ENCODE measurements at regions not wholly inside any gene's neighbourhood (a gene's known extent, or its start where the extent isn't known, plus 50 kb on each side); places are given as distances from the start of the nearest gene placed in this dataset.
"Not testable (repeated sequence)": the region's sequence is repeated elsewhere in the genome, so short reads cannot be mapped to it uniquely, and the experiment has no call there.

DNA sequence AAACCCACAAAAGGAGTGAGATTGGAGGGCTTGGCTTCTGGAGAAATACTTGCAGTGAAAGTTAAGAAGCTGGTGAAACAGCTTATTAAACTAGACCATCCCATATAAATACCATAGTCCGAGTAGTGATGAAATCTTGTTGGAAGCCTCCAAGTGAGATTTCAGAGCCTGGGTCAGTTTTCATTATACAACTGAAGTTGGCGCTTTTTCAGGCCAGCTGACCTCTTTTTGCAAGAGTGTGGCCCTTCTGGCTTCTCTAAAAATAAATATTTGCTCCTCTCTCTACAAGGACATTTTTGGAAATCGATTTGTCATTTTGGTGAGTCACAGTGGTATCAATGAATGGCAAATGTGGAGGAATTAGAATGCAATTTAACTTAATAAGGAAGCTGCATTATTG lies 51.2 kb upstream of the THRB start:
- DNase-seq, result no peak

DNA sequence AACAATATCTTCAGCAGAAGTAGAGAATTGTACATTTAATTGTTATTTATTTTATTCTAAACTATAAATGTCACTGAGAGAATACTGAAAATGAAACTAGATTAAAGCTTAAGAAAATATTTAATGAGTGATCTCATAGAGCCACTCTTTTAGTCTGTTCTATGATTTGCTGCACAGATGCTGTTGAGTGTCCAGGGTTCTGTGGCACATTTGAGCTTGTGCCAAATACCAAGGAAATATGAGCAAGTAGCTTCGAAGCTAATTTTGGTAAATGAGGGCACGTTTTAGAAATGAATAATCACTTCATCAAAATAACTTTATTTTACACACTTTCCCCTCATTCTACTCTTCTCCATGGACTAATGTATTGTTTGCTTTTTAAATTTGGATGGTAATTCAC lies 53.6 kb upstream of the THRB start:
- no peak for DNase-seq

GRCh38 chr3:24550588-24550987 lies 55.9 kb upstream of the THRB start:
- no peak for DNase-seq

DNA sequence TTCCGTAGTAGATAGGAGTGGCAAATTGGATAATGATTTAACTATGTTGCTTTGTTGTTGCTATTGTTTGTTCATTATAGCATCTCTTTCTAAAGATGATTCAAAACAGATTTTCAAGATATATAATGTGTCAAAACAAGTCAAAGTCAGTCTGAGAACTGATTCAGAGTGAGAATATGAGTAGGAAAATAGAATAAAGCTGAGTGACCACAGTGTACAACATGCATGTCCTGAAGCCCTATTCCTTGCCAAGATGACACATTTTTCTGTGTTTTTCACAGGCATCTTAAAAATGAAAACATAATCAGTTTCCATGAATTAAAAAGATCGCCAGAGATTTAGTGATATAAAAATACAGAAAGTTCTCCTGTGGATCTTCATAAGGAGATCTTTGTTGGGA lies 57.0 kb upstream of the THRB start:
- DNase-seq, result no peak

- DNase-seq, result no peak
These were observed 68.2 kb upstream of the THRB start for GRCh38 chr3:24562895-24563294.

- no peak for DNase-seq
These were observed 70.4 kb upstream of the THRB start for GRCh38 chr3:24565053-24565452.

DNA sequence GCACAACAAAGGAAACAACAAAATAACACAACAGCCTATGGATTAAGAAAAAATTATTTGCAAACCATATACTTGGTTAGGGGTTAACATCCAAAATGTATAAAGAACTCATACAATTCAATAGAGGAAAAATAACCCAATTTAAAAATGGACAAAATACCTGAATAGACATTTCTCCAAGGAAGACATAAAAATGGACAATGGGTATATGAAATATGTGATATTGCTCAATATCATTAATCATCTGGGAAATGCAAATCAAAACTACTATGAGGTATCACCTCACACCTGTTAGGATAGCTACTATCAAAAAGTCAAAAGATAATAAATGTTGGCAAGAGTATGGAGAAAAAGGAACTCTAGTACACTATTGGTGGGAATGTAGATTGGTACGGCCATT lies 71.0 kb upstream of the THRB start:
- DNase-seq, result no peak

- DNase-seq, result no peak
These were observed 72.3 kb upstream of the THRB start for GRCh38 chr3:24566927-24567326.

DNA sequence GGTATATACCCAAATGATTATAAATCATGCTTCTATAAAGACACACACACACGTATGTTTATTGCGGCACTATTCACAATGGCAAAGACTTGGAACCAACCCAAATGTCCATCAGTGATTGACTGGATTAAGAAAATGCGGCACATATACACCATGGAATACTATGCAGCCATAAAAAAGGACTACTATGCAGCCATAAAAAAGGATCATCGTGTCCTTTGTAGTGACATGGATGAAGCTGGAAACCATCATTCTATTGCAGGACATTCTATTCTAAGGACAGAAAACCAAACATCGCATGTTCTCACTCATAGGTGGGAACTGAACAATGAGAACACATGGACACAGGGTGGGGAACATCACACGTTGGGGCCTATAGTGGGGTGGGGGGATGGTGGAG lies 77.8 kb upstream of the THRB start:
- not testable (repeated sequence) for DNase-seq

DNA sequence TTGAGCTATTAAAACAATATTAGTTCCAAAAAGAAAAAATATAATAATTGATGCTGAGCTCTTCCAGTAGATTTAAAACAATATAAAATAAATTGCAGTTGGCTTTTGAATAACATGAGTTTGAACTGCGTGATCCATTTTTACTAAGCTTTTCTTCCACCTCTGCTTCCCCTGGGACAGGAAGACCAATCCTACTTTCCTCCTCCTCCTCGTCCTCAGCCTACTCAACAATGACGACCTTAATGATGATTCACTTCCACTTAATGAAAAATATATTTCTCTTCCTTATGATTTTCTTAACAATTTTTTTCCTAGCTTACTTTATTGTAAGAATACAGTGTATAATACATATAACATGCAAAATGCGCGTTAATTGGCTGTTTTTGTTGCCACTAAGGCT lies 78.9 kb upstream of the THRB start:
- DNase-seq, result no peak

DNA sequence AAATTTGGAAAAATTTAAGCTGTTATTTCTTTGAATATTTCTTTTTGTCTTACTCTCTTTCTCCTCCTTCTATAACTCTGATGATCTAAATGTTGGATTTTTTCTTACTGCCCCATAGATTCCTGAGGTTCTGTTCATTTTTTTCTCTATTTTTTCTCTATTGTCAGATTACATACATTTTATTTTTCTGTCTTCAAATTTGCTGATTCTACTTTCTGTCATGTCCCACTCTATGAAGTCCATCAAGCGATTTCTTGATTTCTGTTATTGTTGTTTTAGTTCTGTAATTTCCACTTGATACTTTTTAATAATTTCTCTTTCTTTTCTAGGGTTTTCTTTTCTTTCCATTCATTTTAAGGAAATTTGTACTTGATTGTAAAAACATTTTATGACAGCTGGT lies 83.7 kb upstream of the THRB start:
- no peak for DNase-seq

DNA sequence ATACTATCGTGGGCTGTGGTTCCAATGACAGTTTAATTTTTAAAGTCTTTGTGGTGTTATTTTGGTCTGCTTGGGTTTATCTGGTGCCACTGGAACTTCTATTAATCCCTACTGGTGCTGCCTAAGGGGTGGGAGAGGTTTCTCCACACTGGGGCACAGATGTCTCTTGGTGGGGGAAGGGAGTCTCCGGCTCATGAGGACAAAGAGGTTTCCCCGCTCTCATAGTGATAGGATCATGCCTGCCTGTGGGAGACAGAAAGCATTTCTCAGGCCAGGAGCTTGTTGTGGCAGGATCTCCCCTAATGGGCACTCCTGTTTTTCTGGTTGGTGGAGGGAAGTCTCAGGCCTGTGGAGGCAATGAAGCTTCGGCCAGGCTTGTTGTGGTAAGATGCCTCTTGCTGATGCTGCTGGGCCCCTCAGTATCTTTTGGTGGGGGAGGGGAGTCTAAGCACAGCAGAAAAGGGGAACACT lies 84.3 kb upstream of the THRB start:
- no peak for DNase-seq

GRCh38 chr3:24582431-24583403 lies 88.1 kb upstream of the THRB start:
- DNase-seq, result no peak

DNA sequence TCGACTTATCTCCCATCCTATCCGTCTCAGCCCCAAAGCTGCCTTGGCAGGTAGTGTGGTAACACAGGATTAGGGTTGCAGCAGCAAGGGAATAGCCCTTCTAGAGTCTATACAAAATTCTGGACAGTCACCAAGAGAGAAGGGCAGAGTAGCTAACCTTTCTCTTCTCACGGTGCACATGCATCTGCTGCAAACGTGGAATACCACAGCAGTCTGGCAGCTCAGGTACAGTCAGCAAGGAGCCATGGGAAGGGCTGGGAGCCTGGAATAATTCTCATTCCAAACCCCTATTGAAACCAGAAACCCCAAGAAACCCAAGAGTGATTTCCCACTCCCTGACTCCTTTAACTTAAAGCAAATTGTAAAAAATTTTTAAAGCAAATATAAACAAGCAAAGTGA lies 92.3 kb upstream of the THRB start:
- peak in 1 of 2 experiments; percentile 12 for DNase-seq

DNA sequence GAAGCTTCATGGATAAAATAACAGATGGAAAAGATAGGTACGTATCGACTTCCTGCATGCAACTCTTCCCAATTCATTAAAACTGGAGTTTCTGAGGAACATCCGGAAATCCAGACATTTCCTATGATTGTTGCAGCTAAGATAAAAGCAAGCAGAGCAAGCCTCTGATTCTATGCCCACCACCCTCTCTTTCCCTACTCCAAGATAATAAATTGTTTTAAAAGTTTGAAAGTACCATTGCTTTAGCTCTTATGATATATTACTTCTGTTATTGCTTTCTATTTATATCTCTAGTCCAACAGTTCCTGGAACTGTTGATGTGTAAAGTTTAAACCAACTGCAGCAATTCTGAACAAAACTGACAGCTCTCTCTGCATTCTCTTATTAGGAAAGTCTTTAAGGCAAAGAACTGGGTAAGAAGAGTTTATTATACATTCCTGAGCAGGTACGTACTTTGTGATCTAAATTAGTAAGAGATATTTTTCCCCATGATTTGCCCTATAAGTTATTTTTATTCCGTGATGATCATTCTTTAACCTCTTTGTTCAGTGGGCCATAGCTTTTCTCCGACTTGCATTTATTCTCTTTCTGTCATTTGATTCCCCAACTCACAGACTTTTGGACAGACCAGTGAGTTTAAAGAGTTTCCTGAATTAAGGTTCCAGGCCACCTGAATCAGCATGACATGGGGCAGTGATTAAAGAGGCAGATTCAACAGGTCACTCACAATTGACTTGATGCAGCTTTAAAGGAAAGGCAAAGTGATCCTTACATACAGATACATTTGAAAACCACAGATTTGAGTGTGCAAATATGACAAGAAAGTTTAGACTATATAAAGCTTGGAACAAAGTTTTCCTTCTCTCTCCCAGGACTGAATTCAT lies 94.2 kb upstream of the THRB start:
- DNase-seq, result no peak

DNA sequence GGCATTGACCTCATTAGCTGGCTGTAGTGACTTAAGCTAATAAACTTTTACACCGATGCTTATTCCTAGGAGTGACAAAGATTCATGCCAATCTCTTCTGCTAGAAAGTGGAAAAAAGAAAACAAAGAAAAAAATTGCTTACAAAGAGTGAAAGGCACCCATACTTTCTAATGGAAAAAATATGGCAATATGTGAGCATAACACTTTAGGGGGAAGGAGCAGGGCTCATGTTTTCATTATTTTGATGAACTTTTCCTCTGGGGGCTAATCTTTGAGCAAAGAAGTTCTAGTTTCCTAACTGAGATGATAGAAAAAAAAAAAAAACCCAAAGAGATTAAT lies 94.8 kb upstream of the THRB start:
- DNase-seq, result no peak

DNA sequence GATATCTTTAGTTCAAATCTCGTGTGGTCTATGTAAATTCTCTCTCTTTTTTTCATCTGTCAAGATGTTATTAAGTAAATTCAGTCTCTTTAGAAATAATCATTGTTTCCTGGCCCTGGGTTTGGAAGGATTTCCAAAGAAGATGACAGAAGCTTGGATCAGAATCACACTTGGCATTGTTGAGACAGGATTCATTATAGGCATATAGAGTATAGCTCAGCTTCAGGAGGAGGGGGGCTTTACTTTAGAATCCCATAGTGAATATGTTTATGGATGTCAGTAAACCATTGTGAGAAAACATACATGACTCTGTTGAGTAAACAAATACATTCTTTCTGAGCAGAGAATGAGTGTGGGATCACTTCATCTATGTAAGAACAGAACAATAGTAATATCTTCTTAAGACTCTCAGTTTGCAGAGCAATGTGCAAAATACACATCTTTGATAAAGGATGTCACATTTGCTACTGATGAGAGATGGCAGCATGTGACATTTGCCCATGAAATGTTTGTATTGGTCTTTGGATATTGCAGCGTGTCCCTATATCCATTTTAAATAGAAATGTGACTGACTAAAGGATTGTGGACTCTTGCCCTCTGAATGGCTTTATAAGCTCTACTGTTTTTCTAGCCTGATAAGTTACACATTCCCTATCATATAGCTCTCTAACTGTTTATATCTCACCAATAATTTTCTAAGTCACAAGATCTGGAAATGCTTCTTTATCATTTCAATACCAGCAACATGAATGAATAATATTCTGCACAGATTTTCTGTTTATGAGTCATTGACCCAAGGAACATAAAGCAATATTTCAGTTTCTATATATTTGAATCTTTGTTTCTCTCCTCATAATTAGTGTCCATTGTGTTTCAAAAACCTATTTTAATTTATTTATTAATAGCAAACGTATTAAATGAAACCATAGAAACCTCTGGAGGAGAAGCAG lies 95.6 kb upstream of the THRB start:
- DNase-seq, result no peak

GRCh38 chr3:24591191-24591590 lies 96.5 kb upstream of the THRB start:
- no peak for DNase-seq

- no peak for DNase-seq
These were observed 97.3 kb upstream of the THRB start for GRCh38 chr3:24591661-24592555.

- DNase-seq, result no peak
These were observed 99.5 kb upstream of the THRB start for GRCh38 chr3:24594161-24594560.

DNA sequence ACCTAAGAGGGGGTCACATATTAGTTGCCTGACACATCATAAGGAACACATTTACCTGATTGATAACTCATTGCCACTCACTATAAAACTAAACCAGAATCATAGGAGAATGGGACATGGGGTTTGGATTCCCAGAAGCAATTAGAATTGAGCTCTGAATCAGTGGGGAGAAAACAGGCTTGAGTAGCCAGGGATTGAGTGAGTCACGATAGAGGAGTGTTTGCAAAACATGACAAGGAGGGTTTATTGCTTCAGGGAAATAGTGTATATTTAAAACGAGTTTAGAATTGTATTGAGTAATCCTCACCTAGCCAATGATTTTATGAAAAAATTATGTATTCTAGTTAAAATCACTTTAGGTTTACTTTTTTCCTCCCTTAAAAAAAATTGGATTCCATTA lies 101.1 kb upstream of the THRB start:
- no peak for DNase-seq

DNA sequence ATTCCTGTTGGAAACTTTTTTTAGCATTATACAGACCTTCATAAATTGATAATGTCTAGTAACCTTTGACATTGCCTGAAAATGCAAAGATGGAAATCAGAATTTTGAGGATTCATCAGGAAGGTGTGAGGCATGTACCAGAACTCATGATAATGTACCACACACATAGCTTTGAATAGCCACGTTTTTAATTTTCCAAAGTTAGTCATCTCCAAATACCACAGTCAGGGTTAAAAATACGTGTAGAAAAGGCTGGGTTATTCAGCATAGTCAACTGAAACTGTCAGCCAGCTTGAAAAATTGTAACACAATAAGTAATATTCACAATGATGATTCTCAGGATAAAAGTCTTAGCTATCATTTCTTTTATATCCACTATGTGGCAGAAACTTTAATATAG lies 102.0 kb upstream of the THRB start:
- no peak for DNase-seq
